ENCODE measurements at regions not wholly inside any gene's neighbourhood (a gene's known extent, or its start where the extent isn't known, plus 50 kb on each side); places are given as distances from the start of the nearest gene placed in this dataset.

GRCh38 chr7:156545979-156546378, 94.6 kb upstream of the RNF32 start:
- TF ChIP-seq RAD21 (conservative IDR thresholded peaks at IDR 0.05 in 1 of 2, IDR thresholded peaks at IDR 0.05 in 1 of 2) (no peak), MAFK (IDR thresholded peaks at IDR 0.05; ENCODE audit: partially characterized antibody) (no peak), EP300 (IDR thresholded peaks at IDR 0.05) (no peak), MAX (IDR thresholded peaks at IDR 0.05) (no peak), CTCF (IDR thresholded peaks at IDR 0.05) (no peak), CBX8 (IDR thresholded peaks at IDR 0.05) (no peak), POLR2A (IDR thresholded peaks at IDR 0.05; ENCODE audit: low read length) (no peak), JUNB (IDR thresholded peaks at IDR 0.05) (no peak), REST (IDR thresholded peaks at IDR 0.05) (no peak), RARB (CRISPR knock-in tag; IDR thresholded peaks at IDR 0.05) (no peak), KDM5A (IDR thresholded peaks at IDR 0.05) (no peak), USF2 (IDR thresholded peaks at IDR 0.05) (no peak), SMC3 (IDR thresholded peaks at IDR 0.05) (no peak)
